ENCODE measurements at regions not wholly inside any gene's neighbourhood (a gene's known extent, or its start where the extent isn't known, plus 50 kb on each side); places are given as distances from the start of the nearest gene placed in this dataset.

DNA sequence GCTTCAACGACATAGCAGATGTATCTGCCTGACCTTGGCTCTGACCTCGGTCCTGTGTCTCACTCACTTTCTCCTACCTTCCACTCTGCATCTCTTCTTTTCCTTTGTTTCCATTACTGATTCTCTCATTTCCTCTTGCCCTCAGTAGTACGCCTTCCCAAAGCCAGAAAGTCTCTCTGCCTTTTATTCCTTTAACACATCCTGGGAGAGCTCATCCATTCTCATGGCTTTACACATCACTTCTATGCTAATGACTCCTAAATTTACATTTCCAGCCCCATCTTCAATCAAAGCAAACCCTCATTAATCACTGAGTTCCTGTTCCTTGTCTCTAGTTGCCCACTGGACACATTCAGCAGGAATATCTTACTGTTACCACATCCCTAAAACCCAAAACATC, 938.6 kb downstream of the NTRK3 start:
- Histone ChIP-seq H4K91ac (ENCODE audit: low read length) (peak overlapping the region; percentile 29), H3K4me2 (ENCODE audit: low read length, poor library complexity, severe bottlenecking) (no peak overlapping the region), H2BK5ac (ENCODE audit: low read depth, low read length, poor library complexity, severe bottlenecking) (no peak overlapping the region), H3K9ac (ENCODE audit: low read length) (no peak overlapping the region), H3K27me3 (ENCODE audit: control insufficient read depth in 1 of 2, insufficient read depth in 1 of 2, low read length in 2 of 2) (no peaks in the 10 kb centered on the region), H2AK5ac (ENCODE audit: low read length, severe bottlenecking) (no peak overlapping the region), H3K18ac (ENCODE audit: low read depth in 1 of 2, low read length in 2 of 2) (no peak overlapping the region), H3K4me1 (ENCODE audit: control insufficient read depth, insufficient read depth, low read depth, low read length) (no peaks in the 10 kb centered on the region), H3K23ac (ENCODE audit: low read length in 2 of 2) (no peak overlapping the region), H3K14ac (ENCODE audit: low read length in 2 of 2) (no peak overlapping the region), H2BK15ac (ENCODE audit: low read depth, poor library complexity, severe bottlenecking) (no peak overlapping the region), H3K27ac (ENCODE audit: low read length, poor library complexity, severe bottlenecking) (no peak overlapping the region), H3K79me1 (replicated peaks; ENCODE audit: low read length, poor library complexity, severe bottlenecking) (no peaks in the 10 kb centered on the region), H2BK120ac (ENCODE audit: low read depth, low read length) (no peak overlapping the region), H4K8ac (ENCODE audit: low read length) (peak overlapping the region; percentile 73), H3K9me3 (ENCODE audit: control insufficient read depth, low read length) (no peaks in the 10 kb centered on the region), H3K36me3 (ENCODE audit: control insufficient read depth in 1 of 2, insufficient read depth in 2 of 2, low read depth in 1 of 2, low read length in 2 of 2) (no peaks in the 10 kb centered on the region), H3K4ac (ENCODE audit: low read depth in 1 of 2, low read length in 2 of 2) (no peak overlapping the region), H2BK12ac (ENCODE audit: low read length in 2 of 2) (no peak overlapping the region), H3K4me3 (ENCODE audit: insufficient read depth in 1 of 2, low read depth in 1 of 2, low read length in 2 of 2) (no peak overlapping the region), H2AFZ (ENCODE audit: low read depth, low read length) (no peak overlapping the region)
- no peak for DNase-seq
- WGBS = 69% methylated on average over 3 of the region's 3 CpGs

DNA sequence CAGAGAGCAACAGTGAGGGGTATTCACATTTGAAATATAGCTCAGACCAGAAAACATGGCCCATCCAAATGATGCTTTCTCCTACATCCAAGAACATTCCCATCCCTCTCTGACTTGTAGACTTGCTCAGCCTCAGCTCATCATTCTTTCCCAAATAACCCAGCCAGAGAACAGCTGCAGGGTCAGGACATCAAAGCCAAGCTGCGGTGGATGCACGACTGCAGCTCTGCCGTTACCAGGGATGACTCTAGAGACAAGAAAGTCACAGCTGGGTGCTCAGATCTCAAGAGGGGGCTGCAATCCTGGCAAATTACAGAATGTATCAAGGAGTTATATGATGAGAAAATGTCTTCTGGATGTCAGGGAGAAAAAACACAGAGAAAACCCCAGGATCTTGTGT, 944.3 kb downstream of the NTRK3 start:
- Histone ChIP-seq H3K18ac (ENCODE audit: low read depth in 1 of 2, low read length in 2 of 2) (no peak overlapping the region), H2BK15ac (ENCODE audit: low read depth, poor library complexity, severe bottlenecking) (no peak overlapping the region), H3K9ac (ENCODE audit: low read length) (no peak overlapping the region), H3K27me3 (ENCODE audit: control insufficient read depth in 1 of 2, insufficient read depth in 1 of 2, low read length in 2 of 2) (no peaks in the 10 kb centered on the region), H3K4ac (ENCODE audit: low read depth in 1 of 2, low read length in 2 of 2) (no peak overlapping the region), H4K8ac (ENCODE audit: low read length) (peak overlapping the region; percentile 64), H3K27ac (ENCODE audit: low read length, poor library complexity, severe bottlenecking) (no peak overlapping the region), H2BK5ac (ENCODE audit: low read depth, low read length, poor library complexity, severe bottlenecking) (no peak overlapping the region), H2AK5ac (ENCODE audit: low read length, severe bottlenecking) (no peak overlapping the region), H3K23ac (ENCODE audit: low read length in 2 of 2) (no peak overlapping the region), H3K14ac (ENCODE audit: low read length in 2 of 2) (no peak overlapping the region), H2AFZ (ENCODE audit: low read depth, low read length) (no peak overlapping the region), H3K79me1 (replicated peaks; ENCODE audit: low read length, poor library complexity, severe bottlenecking) (no peaks in the 10 kb centered on the region), H2BK12ac (ENCODE audit: low read length in 2 of 2) (no peak overlapping the region), H3K4me3 (ENCODE audit: insufficient read depth in 1 of 2, low read depth in 1 of 2, low read length in 2 of 2) (no peak overlapping the region), H3K4me1 (ENCODE audit: control insufficient read depth, insufficient read depth, low read depth, low read length) (no peaks in the 10 kb centered on the region), H3K36me3 (ENCODE audit: control insufficient read depth in 1 of 2, insufficient read depth in 2 of 2, low read depth in 1 of 2, low read length in 2 of 2) (no peaks in the 10 kb centered on the region), H3K4me2 (ENCODE audit: low read length, poor library complexity, severe bottlenecking) (no peak overlapping the region), H2BK120ac (ENCODE audit: low read depth, low read length) (no peak overlapping the region), H4K91ac (ENCODE audit: low read length) (peak overlapping the region; percentile 27), H3K9me3 (ENCODE audit: control insufficient read depth, low read length) (no peaks in the 10 kb centered on the region)
- no peak for DNase-seq
- WGBS = 53% methylated on average over 3 of the region's 3 CpGs

DNA sequence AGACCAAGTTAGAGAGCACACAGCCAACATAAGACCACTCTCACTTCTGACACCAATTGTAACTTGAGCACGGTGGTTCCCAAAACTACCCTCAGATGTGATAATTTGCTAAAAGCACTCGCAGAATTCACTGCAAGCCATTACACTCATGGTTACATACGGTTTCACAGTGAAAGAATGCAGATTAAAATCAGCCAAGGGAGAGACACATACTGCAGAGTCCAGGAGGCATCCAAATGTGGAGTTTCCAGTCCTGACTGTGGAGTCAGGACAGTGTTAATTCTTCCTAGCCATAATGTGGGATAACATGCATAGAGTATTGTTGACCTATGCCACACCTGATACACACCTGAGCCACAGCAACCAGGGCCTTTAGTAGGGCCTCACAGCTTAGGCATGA, 956.4 kb downstream of the NTRK3 start:
- Histone ChIP-seq H3K18ac (ENCODE audit: low read depth in 1 of 2, low read length in 2 of 2) (no peak overlapping the region), H3K23ac (ENCODE audit: low read length in 2 of 2) (no peak overlapping the region), H3K4me1 (ENCODE audit: control insufficient read depth, insufficient read depth, low read depth, low read length) (no peaks in the 10 kb centered on the region), H3K14ac (ENCODE audit: low read length in 2 of 2) (no peak overlapping the region), H3K9me3 (ENCODE audit: control insufficient read depth, low read length) (peaks cover 4% of the 10 kb centered on the region), H3K27ac (ENCODE audit: low read length, poor library complexity, severe bottlenecking) (no peak overlapping the region), H3K4ac (ENCODE audit: low read depth in 1 of 2, low read length in 2 of 2) (no peak overlapping the region), H3K9ac (ENCODE audit: low read length) (no peak overlapping the region), H3K27me3 (ENCODE audit: control insufficient read depth in 1 of 2, insufficient read depth in 1 of 2, low read length in 2 of 2) (no peaks in the 10 kb centered on the region), H3K36me3 (ENCODE audit: control insufficient read depth in 1 of 2, insufficient read depth in 2 of 2, low read depth in 1 of 2, low read length in 2 of 2) (no peaks in the 10 kb centered on the region), H2AFZ (ENCODE audit: low read depth, low read length) (no peak overlapping the region), H2BK120ac (ENCODE audit: low read depth, low read length) (no peak overlapping the region), H4K8ac (ENCODE audit: low read length) (no peak overlapping the region), H2BK12ac (ENCODE audit: low read length in 2 of 2) (no peak overlapping the region), H3K79me1 (replicated peaks; ENCODE audit: low read length, poor library complexity, severe bottlenecking) (no peaks in the 10 kb centered on the region), H2BK5ac (ENCODE audit: low read depth, low read length, poor library complexity, severe bottlenecking) (no peak overlapping the region), H2AK5ac (ENCODE audit: low read length, severe bottlenecking) (no peak overlapping the region), H3K4me3 (ENCODE audit: insufficient read depth in 1 of 2, low read depth in 1 of 2, low read length in 2 of 2) (no peak overlapping the region), H3K4me2 (ENCODE audit: low read length, poor library complexity, severe bottlenecking) (no peak overlapping the region), H4K91ac (ENCODE audit: low read length) (no peak overlapping the region), H2BK15ac (ENCODE audit: low read depth, poor library complexity, severe bottlenecking) (no peak overlapping the region)
- no peak for DNase-seq
- WGBS = 68% methylated on average over 3 of the region's 3 CpGs

DNA sequence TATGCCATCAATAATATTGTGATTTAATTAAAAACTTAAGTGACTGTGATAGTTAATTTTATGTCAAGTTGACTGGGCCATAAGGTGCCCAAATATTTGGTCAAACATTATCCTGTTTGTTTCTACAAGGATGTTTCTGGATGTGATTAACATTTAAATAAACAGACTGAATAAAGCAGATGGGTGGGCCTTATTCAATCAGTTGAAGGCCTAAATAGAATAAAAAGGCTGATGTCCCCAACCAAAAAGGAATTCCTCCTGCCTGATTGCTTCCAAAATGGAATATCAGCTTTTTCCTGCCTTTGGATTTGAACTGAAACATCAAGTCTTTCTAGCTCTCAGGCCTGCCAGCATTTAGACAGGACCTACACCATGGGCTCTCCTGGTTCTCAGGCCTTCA, 961.7 kb downstream of the NTRK3 start:
- H2BK15ac ChIP-seq (ENCODE audit: low read depth, poor library complexity, severe bottlenecking) = no peak overlapping the region
- no peak for DNase-seq
- no peak overlapping the region for H3K4ac ChIP-seq (ENCODE audit: low read depth in 1 of 2, low read length in 2 of 2)
- H2BK5ac ChIP-seq (ENCODE audit: low read depth, low read length, poor library complexity, severe bottlenecking) = no peak overlapping the region
- no peak overlapping the region for H3K23ac ChIP-seq (ENCODE audit: low read length in 2 of 2)
- peak overlapping the region in 1 of 2 experiments; percentile 52 for H3K18ac ChIP-seq (ENCODE audit: low read depth in 1 of 2, low read length in 2 of 2)
- no peaks in the 10 kb centered on the region for H3K4me1 ChIP-seq (ENCODE audit: control insufficient read depth, insufficient read depth, low read depth, low read length)
- H2BK120ac ChIP-seq (ENCODE audit: low read depth, low read length) = no peak overlapping the region
- H3K14ac ChIP-seq (ENCODE audit: low read length in 2 of 2) = no peak overlapping the region
- H3K27ac ChIP-seq (ENCODE audit: low read length, poor library complexity, severe bottlenecking) = no peak overlapping the region
- H3K4me3 ChIP-seq (ENCODE audit: insufficient read depth in 1 of 2, low read depth in 1 of 2, low read length in 2 of 2) = no peak overlapping the region
- no peaks in the 10 kb centered on the region for H3K79me1 ChIP-seq (replicated peaks; ENCODE audit: low read length, poor library complexity, severe bottlenecking)
- H4K91ac ChIP-seq (ENCODE audit: low read length) = no peak overlapping the region
- no peaks in the 10 kb centered on the region for H3K36me3 ChIP-seq (ENCODE audit: control insufficient read depth in 1 of 2, insufficient read depth in 2 of 2, low read depth in 1 of 2, low read length in 2 of 2)
- no peaks in the 10 kb centered on the region for H3K27me3 ChIP-seq (ENCODE audit: control insufficient read depth in 1 of 2, insufficient read depth in 1 of 2, low read length in 2 of 2)
- H2BK12ac ChIP-seq (ENCODE audit: low read length in 2 of 2) = no peak overlapping the region
- no peak overlapping the region for H3K9ac ChIP-seq (ENCODE audit: low read length)
- peaks cover 4% of the 10 kb centered on the region for H3K9me3 ChIP-seq (ENCODE audit: control insufficient read depth, low read length)
- H2AK5ac ChIP-seq (ENCODE audit: low read length, severe bottlenecking) = no peak overlapping the region
- no peak overlapping the region for H3K4me2 ChIP-seq (ENCODE audit: low read length, poor library complexity, severe bottlenecking)
- H4K8ac ChIP-seq (ENCODE audit: low read length) = no peak overlapping the region
- no peak overlapping the region for H2AFZ ChIP-seq (ENCODE audit: low read depth, low read length)
